PC-3 (cell line): ENCODE measurements at regions not wholly inside any gene's neighbourhood (a gene's known extent, or its start where the extent isn't known, plus 50 kb on each side); places are given as distances from the start of the nearest gene placed in this dataset.

Source experiments
- CTCF ChIP-seq: fragments of 300-600 bp; sonication (generic); conservative IDR thresholded peaks from 2 replicates; pipeline ENCODE4 v1.5.1; 2017; ENCODE audit warnings: antibody characterized with exemption, low read depth, mild to moderate bottlenecking, low read length
- EZH2 ChIP-seq: fragments of 300-600 bp; sonication (generic); IDR thresholded peaks from one replicate; pipeline ENCODE4 v1.6.1; 2017; ENCODE audit warnings: antibody characterized with exemption, mild to moderate bottlenecking, low read length; ENCODE audit not compliant: unreplicated experiment

- TF ChIP-seq CTCF, result no peak
- no peak for TF ChIP-seq EZH2
These were observed 158.4 kb upstream of the GMNC start for GRCh38 chr3:191020730-191021396.
